Hepatocyte (in vitro differentiated cells): ENCODE measurements at regions not wholly inside any gene's neighbourhood (a gene's known extent, or its start where the extent isn't known, plus 50 kb on each side); places are given as distances from the start of the nearest gene placed in this dataset.

ENCODE experiments used
- DNase-seq: peaks from one replicate; pipeline ENCODE4 v3.0.0-alpha.2; 2016; ENCODE audit warnings: low spot score
- H2AFZ ChIP-seq: fragments of 200-600 bp; sonication (generic); 2 replicates; pipeline ENCODE4 v1.6.0; 2016; ENCODE audit warnings: antibody characterized with exemption, mild to moderate bottlenecking
- H3K27ac ChIP-seq: fragments of 200-600 bp; sonication (generic); 2 replicates; pipeline ENCODE4 v1.5.1; 2016; ENCODE audit warnings: mild to moderate bottlenecking
- H3K27me3 ChIP-seq: fragments of 200-600 bp; sonication (generic); 2 replicates; pipeline ENCODE4 v1.6.1; 2016
- H3K36me3 ChIP-seq: fragments of 200-600 bp; sonication (generic); replicated peaks from 2 replicates; pipeline ENCODE4 v1.5.1; 2016; ENCODE audit warnings: low read depth; ENCODE audit not compliant: insufficient read depth
- H3K4me1 ChIP-seq: fragments of 200-600 bp; sonication (generic); 2 replicates; pipeline ENCODE4 v1.5.1; 2016; ENCODE audit warnings: mild to moderate bottlenecking, moderate library complexity; ENCODE audit not compliant: insufficient read depth
- H3K4me2 ChIP-seq: fragments of 200-600 bp; sonication (generic); 2 replicates; pipeline ENCODE4 v1.6.0; 2016
- H3K4me3 ChIP-seq: fragments of 200-600 bp; sonication (generic); 2 replicates; pipeline ENCODE4 v1.5.1; 2016; ENCODE audit warnings: mild to moderate bottlenecking
- H3K79me2 ChIP-seq: fragments of 200-600 bp; sonication (generic); 2 replicates; pipeline ENCODE4 v1.6.0; 2017; ENCODE audit warnings: mild to moderate bottlenecking
- H3K9me2 ChIP-seq: fragments of 200-600 bp; sonication (generic); replicated peaks from 2 replicates; pipeline ENCODE4 v1.6.0; 2017; ENCODE audit warnings: mild to moderate bottlenecking; ENCODE audit not compliant: insufficient read depth
- H3K9me3 ChIP-seq: fragments of 200-600 bp; sonication (generic); 2 replicates; pipeline ENCODE4 v1.5.1; 2016; ENCODE audit warnings: low read depth, mild to moderate bottlenecking
- H4K20me1 ChIP-seq: fragments of 200-600 bp; sonication (generic); 2 replicates; pipeline ENCODE4 v1.6.0; 2016; ENCODE audit warnings: mild to moderate bottlenecking; ENCODE audit not compliant: insufficient read depth, poor library complexity, severe bottlenecking
- EZH2 ChIP-seq: fragments of 200-600 bp; sonication (generic); IDR thresholded peaks from 2 replicates; pipeline ENCODE4 v1.6.1; 2016; ENCODE audit warnings: antibody characterized with exemption, mild to moderate bottlenecking, borderline replicate concordance
- EZH2phosphoT487 ChIP-seq: fragments of 200-600 bp; sonication (generic); IDR thresholded peaks from one replicate; pipeline ENCODE4 v1.6.1; 2018; ENCODE audit warnings: antibody characterized with exemption, mild to moderate bottlenecking, low read depth, moderate library complexity; ENCODE audit not compliant: unreplicated experiment, severe bottlenecking
- WGBS: methylation state at CpG from one replicate; pipeline ENCODE4 v1.1.6; 2016; ENCODE audit warnings: low lambda C conversion rate; ENCODE audit errors: missing lambda C conversion rate; 5-methylcytosine and 5-hydroxymethylcytosine counted together
- TF ChIP-seq, protein P1 (sequence below): fragments of 200-600 bp; sonication (generic); IDR thresholded peaks from 2 replicates; pipeline ENCODE4 v1.5.1; 2016; ENCODE audit warnings: antibody characterized with exemption, mild to moderate bottlenecking; ENCODE audit not compliant: poor library complexity

DNA sequence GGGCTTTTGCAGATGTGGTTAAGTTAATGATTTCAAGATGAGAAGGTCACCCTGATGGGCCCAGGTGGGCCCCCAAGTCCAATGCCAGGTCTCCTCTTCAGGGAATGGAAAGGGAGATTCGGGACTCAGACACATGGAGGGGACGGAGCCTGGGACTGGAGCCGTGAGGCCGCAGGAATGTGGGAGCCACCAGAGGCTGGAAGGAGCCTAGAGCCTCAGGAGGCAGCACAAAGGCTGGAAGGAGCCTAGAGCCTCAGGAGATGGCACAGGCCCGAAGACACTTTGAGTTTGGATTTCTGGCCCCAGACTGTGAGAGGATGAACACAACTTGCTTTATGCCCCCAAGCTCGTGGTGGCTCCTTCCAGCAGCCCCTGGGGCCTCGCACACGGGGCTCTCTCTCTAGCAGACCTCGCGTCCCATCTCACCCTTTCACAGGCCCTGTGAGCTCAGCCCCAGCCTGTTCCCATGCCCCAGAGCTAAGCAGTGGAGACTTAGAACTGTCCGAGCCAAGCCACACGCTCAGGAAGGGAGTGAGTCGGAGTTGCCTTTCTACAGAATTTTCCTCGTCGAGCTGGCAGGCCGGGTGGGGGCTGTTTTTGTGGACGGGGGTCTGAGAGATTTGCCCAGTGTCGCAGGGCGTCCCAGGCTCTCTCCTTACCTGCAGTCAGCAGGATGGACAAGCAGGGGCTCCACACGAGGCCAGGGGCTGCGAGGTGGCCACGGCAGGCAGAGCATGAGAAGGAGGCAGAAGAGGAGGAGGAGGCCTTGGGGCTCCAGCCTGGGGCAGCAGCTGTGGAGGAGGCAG, 937.6 kb downstream of the BRD1 start:
- 87% methylated on average over 22 of the region's 22 CpGs for WGBS

DNA sequence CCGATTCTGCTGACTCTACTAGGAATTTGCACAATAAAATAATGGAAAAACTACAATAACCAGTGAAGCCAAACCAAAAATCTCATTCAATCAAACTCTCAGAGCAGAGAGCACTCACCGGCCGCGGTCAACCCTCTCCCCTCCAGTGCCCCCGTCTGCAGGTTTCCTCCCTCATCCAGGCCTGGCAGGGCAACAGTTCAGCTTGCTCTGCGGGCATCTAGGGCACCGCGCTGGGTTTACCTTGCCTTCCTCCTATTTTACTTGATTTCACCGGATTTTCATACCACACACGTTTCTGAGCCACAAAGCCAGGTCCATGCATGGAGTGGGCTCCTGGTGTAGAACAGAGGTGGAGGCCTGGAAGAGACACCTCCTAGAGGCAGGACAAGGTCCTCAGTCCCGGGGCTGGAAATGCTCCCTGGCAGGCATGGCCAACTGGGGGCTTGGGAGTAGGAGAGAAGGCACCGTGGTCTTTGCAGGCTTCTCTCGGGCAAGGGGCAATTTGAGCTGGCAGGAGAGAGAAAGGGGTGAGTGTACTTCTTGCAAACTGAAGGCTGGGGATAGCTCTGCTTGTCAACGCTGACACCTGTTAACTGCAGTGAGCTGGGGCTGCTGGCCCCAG, 938.4 kb downstream of the BRD1 start:
- no peaks in the 10 kb centered on the region for H3K36me3 ChIP-seq
- H3K27ac ChIP-seq: no peak overlapping the region
- no peak overlapping the region for H3K4me2 ChIP-seq
- TF ChIP-seq EZH2phosphoT487 (no peak), EZH2 (no peak)
- TF ChIP-seq, protein P1, sequence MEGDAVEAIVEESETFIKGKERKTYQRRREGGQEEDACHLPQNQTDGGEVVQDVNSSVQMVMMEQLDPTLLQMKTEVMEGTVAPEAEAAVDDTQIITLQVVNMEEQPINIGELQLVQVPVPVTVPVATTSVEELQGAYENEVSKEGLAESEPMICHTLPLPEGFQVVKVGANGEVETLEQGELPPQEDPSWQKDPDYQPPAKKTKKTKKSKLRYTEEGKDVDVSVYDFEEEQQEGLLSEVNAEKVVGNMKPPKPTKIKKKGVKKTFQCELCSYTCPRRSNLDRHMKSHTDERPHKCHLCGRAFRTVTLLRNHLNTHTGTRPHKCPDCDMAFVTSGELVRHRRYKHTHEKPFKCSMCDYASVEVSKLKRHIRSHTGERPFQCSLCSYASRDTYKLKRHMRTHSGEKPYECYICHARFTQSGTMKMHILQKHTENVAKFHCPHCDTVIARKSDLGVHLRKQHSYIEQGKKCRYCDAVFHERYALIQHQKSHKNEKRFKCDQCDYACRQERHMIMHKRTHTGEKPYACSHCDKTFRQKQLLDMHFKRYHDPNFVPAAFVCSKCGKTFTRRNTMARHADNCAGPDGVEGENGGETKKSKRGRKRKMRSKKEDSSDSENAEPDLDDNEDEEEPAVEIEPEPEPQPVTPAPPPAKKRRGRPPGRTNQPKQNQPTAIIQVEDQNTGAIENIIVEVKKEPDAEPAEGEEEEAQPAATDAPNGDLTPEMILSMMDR: no peak
- H4K20me1 ChIP-seq: no peaks in the 10 kb centered on the region
- no peak overlapping the region for H3K4me3 ChIP-seq
- no peaks in the 10 kb centered on the region for H3K79me2 ChIP-seq
- no peaks in the 10 kb centered on the region for H3K9me2 ChIP-seq
- 90% methylated on average over 14 of the region's 14 CpGs for WGBS
- H3K4me1 ChIP-seq: no peaks in the 10 kb centered on the region
- H3K9me3 ChIP-seq: no peaks in the 10 kb centered on the region
- DNase-seq: no peak
- H3K27me3 ChIP-seq: no peaks in the 10 kb centered on the region
- H2AFZ ChIP-seq: no peak overlapping the region

More for the DNA sequence above, 937.6 kb downstream of the BRD1 start:
- Histone ChIP-seq H3K9me3 (no peaks in the 10 kb centered on the region), H2AFZ (no peak overlapping the region), H3K27ac (no peak overlapping the region), H4K20me1 (no peaks in the 10 kb centered on the region), H3K4me3 (no peak overlapping the region), H3K36me3 (no peaks in the 10 kb centered on the region), H3K79me2 (no peaks in the 10 kb centered on the region), H3K4me2 (no peak overlapping the region), H3K9me2 (no peaks in the 10 kb centered on the region), H3K27me3 (no peaks in the 10 kb centered on the region), H3K4me1 (no peaks in the 10 kb centered on the region)
- TF ChIP-seq, protein P1: no peak
- no peak for TF ChIP-seq EZH2
- TF ChIP-seq EZH2phosphoT487: no peak
- DNase-seq: no peak

DNA sequence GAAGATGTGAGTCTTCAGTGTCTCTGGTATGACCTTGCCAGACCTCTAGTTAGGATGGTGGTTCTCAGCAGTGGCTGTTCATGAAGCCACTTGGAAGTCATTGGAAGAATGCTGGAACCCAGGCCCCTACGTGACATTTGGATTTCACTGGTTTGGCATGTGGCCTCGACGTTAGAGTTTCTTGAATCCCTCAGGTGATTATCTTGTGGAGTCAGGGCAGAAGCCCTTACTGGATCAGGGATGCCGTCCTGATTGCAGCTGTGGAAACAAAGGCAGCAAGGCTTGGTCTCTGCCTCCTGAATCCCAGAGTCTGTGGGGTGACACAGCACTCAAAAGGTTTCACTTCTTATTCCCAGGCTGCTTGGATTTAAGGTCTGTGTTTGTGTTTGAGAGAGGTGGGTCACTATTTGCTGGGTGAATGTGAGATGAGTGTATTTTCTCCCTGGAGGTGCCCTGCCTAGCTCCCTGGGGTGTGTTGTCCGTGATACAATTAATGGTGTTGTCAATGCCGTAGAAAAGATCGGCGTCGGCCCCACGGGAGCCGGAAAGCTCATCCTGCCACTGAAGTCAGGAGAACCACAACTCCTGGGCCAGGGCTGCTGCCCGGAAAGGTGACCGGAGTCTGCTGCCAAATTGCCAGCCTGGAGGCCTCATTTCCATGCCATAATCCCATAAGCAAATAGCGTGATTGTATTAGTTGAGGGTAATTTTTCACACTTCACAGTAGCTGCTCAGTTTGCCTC, 939.0 kb downstream of the BRD1 start:
- Histone ChIP-seq H3K27ac (no peak overlapping the region), H3K4me3 (no peak overlapping the region), H3K27me3 (no peaks in the 10 kb centered on the region), H3K9me2 (no peaks in the 10 kb centered on the region), H2AFZ (no peak overlapping the region), H3K4me1 (no peaks in the 10 kb centered on the region), H3K79me2 (no peaks in the 10 kb centered on the region), H3K36me3 (no peaks in the 10 kb centered on the region), H4K20me1 (no peaks in the 10 kb centered on the region), H3K4me2 (no peak overlapping the region), H3K9me3 (no peaks in the 10 kb centered on the region)
- TF ChIP-seq EZH2phosphoT487: no peak
- TF ChIP-seq, protein P1: no peak
- no peak for TF ChIP-seq EZH2
- 81% methylated on average over 14 of the region's 14 CpGs for WGBS
- DNase-seq: no peak
